Cardiac septum (tissue), 1 donor: ENCODE measurements at regions not wholly inside any gene's neighbourhood (a gene's known extent, or its start where the extent isn't known, plus 50 kb on each side); places are given as distances from the start of the nearest gene placed in this dataset.

Experiments used
- DNase-seq: peaks from one replicate; pipeline ENCODE4 v3.0.0-alpha.2; 2020; ENCODE audit warnings: low spot score
- intact Hi-C: fragments of 100-400 bp; cut with DNase I; formaldehyde crosslinking; loops from one replicate; pipeline ENCODE4 v1.14.0; 2022
- donor health status: DM: no; HTN: no; CAD: no.

DNA sequence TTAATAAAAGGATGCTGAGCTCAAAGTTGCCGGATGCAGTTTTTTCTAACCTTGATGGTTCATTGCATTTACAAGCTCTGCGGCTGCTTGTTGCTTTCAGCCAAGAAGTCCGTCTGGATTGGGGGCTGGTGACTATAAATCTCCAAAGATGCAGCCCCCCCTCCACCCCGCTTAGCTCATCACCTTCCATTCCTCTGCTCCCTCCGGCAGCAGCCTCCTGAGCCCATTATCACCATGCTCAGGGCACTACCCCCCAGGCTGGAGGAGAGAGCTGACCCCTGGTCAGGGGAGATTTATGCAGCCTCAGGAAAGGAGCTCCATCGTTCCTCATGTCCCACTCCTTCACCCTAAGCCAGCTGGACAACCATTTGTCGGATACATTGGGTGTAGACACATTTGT is 55.3 kb upstream of the ZRANB1 start:
- DNase-seq = peak; percentile 35
- intact Hi-C loops = no loop called here

DNA sequence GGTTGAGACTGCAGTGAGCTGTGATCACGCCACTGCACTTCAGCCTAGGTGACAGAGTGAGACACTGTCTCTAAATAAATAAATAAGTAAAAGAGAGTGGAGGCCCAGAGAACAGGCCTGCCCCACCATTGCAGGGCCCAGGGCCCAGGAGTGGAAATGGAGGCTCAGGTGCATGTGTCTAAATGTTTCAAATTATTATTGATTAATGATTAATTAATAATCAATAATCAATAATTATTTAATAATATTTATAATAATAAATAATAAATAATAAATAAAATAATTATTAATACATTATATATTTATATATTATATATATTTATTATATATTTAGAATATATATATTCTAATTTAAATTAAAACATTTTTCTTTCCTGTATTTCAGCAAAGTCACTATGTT is 53.7 kb upstream of the ZRANB1 start:
- DNase-seq = no peak
- intact Hi-C loops = no loop called here

DNA sequence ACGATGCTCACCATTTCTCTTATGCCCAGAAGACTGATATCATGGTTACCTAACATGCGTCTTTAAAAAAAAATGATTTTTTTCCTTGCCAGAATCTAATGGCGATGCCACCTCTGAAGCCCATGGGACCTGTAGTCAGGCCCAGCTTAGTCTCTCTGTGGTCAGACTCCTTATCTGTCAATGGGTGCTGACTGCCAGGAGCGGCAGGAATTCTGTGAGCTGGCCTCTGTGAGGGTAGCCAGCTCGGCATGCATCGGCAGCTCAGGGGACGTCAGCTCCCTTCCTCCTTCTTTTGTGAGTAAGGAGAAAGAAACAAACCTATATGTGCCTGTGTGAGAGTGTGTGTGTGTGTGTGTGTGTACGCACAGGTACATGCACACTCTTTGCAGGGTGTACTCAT is 49.9 kb upstream of the ZRANB1 start:
- peak; percentile 55 for DNase-seq
- intact Hi-C loops = no loop called here
